ENCODE measurements at regions not wholly inside any gene's neighbourhood (a gene's known extent, or its start where the extent isn't known, plus 50 kb on each side); places are given as distances from the start of the nearest gene placed in this dataset.

GRCh38 chr10:120188950-120189349 is 268.1 kb upstream of the PLPP4 start:
- H3K4me3 Mint-ChIP-seq = no peak overlapping the region
- H3K36me3 Mint-ChIP-seq (ENCODE audit: low read depth) = no peaks in the 10 kb centered on the region
- DNase-seq (no peak), ATAC-seq (no peak)
- peaks cover 1% of the 10 kb centered on the region for H3K27me3 Mint-ChIP-seq
- H3K4me1 Mint-ChIP-seq (ENCODE audit: low read depth) = no peaks in the 10 kb centered on the region
- ChIA-PET POLR2A (no interaction called here), CTCF (interaction anchor here (1.0 kb wide), 1 partner anchor 76 kb away, joined by 3 read pairs; no protein-coding TSS in a partner anchor)
- H3K27ac Mint-ChIP-seq = no peak overlapping the region
- no peaks in the 10 kb centered on the region for H3K9me3 Mint-ChIP-seq
- no peak for TF ChIP-seq CTCF (IDR thresholded peaks at IDR 0.05)
- intact Hi-C loops (cut with micrococcal nuclease) = no loop called here

GRCh38 chr10:120195984-120196712 is 260.9 kb upstream of the PLPP4 start:
- ChIA-PET CTCF (no interaction called here), POLR2A (no interaction called here)
- Mint-ChIP-seq H3K9me3 (no peaks in the 10 kb centered on the region), H3K4me1 (ENCODE audit: low read depth) (no peaks in the 10 kb centered on the region), H3K4me3 (no peak overlapping the region), H3K27me3 (no peaks in the 10 kb centered on the region), H3K27ac (no peak overlapping the region), H3K36me3 (ENCODE audit: low read depth) (no peaks in the 10 kb centered on the region)
- DNase-seq = no peak
- ATAC-seq = no peak
- no peak for TF ChIP-seq CTCF (IDR thresholded peaks at IDR 0.05)
- intact Hi-C loops (cut with micrococcal nuclease) = no loop called here

GRCh38 chr10:120204877-120205276 is 252.2 kb upstream of the PLPP4 start:
- Mint-ChIP-seq H3K27me3 (peaks cover 4% of the 10 kb centered on the region), H3K36me3 (ENCODE audit: low read depth) (no peaks in the 10 kb centered on the region), H3K27ac (no peak overlapping the region), H3K4me1 (ENCODE audit: low read depth) (no peaks in the 10 kb centered on the region), H3K9me3 (no peaks in the 10 kb centered on the region), H3K4me3 (no peak overlapping the region)
- ATAC-seq (no peak), DNase-seq (no peak)
- CTCF ChIA-PET = no interaction called here
- intact Hi-C loops (cut with micrococcal nuclease) = no loop called here
- POLR2A ChIA-PET = no interaction called here
- TF ChIP-seq CTCF (IDR thresholded peaks at IDR 0.05) = no peak

GRCh38 chr10:120205368-120206018 is 251.5 kb upstream of the PLPP4 start:
- Mint-ChIP-seq H3K36me3 (ENCODE audit: low read depth) (no peaks in the 10 kb centered on the region), H3K4me3 (no peak overlapping the region), H3K27ac (no peak overlapping the region), H3K4me1 (ENCODE audit: low read depth) (no peaks in the 10 kb centered on the region), H3K27me3 (peaks cover 4% of the 10 kb centered on the region), H3K9me3 (no peaks in the 10 kb centered on the region)
- ATAC-seq (no peak), DNase-seq (no peak)
- ChIA-PET CTCF (no interaction called here), POLR2A (no interaction called here)
- intact Hi-C loops (cut with micrococcal nuclease) = no loop called here
- TF ChIP-seq CTCF (IDR thresholded peaks at IDR 0.05) = no peak

GRCh38 chr10:120208488-120208887 is 248.5 kb upstream of the PLPP4 start:
- Mint-ChIP-seq H3K36me3 (ENCODE audit: low read depth) (no peaks in the 10 kb centered on the region), H3K27me3 (peaks cover 4% of the 10 kb centered on the region), H3K4me3 (no peak overlapping the region), H3K4me1 (ENCODE audit: low read depth) (no peaks in the 10 kb centered on the region), H3K27ac (no peak overlapping the region), H3K9me3 (no peaks in the 10 kb centered on the region)
- ChIA-PET CTCF (interaction anchor here (2.3 kb wide), 1 partner anchor 13 kb away, joined by 11 read pairs; no protein-coding TSS in a partner anchor), POLR2A (no interaction called here)
- ATAC-seq (no peak), DNase-seq (no peak)
- intact Hi-C loops (cut with micrococcal nuclease) = no loop called here
- TF ChIP-seq CTCF (IDR thresholded peaks at IDR 0.05) = no peak

Data from activated CD8-positive, alpha-beta T cell treated with anti-CD3 and anti-CD28 coated beads for 36 hours (primary cell).